GM18870 (cell line): ENCODE measurements at regions not wholly inside any gene's neighbourhood (a gene's known extent, or its start where the extent isn't known, plus 50 kb on each side); places are given as distances from the start of the nearest gene placed in this dataset.
"Not testable (repeated sequence)": the region's sequence is repeated elsewhere in the genome, so short reads cannot be mapped to it uniquely, and the experiment has no call there.

ENCODE experiments used
- ATAC-seq: cut with Tn5 transposase; IDR thresholded peaks from one replicate; pipeline ENCODE4 v1.9.1; 2021; ENCODE audit warnings: moderate library complexity; ENCODE audit not compliant: unreplicated experiment

- ATAC-seq: no peak
Measured at GRCh38 chr7:15143936-15144335, 241.4 kb upstream of the DGKB start.

- ATAC-seq: no peak
Measured at GRCh38 chr7:15143121-15143520, 240.6 kb upstream of the DGKB start.

- ATAC-seq: no peak
Measured at GRCh38 chr7:15140431-15140830, 237.9 kb upstream of the DGKB start.

GRCh38 chr7:15131661-15132060, 229.1 kb upstream of the DGKB start:
- no peak for ATAC-seq

- no peak for ATAC-seq
Measured at GRCh38 chr7:15130666-15131541, 228.4 kb upstream of the DGKB start.

GRCh38 chr7:15128716-15129115, 226.2 kb upstream of the DGKB start:
- ATAC-seq: no peak

GRCh38 chr7:15126653-15127052, 224.1 kb upstream of the DGKB start:
- not testable (repeated sequence) for ATAC-seq

GRCh38 chr7:15123901-15124300, 221.3 kb upstream of the DGKB start:
- ATAC-seq: no peak

GRCh38 chr7:15113752-15114151, 211.2 kb upstream of the DGKB start:
- ATAC-seq: no peak

- ATAC-seq: no peak
Measured at GRCh38 chr7:15105711-15106110, 203.2 kb upstream of the DGKB start.

- no peak for ATAC-seq
Measured at GRCh38 chr7:15104411-15105092, 202.0 kb upstream of the DGKB start.

GRCh38 chr7:15099074-15099473, 196.5 kb upstream of the DGKB start:
- no peak for ATAC-seq

GRCh38 chr7:15096853-15097252, 194.3 kb upstream of the DGKB start:
- ATAC-seq: no peak

- ATAC-seq: no peak
Measured at GRCh38 chr7:15094989-15095388, 192.4 kb upstream of the DGKB start.

GRCh38 chr7:15087771-15088170, 185.2 kb upstream of the DGKB start:
- no peak for ATAC-seq

GRCh38 chr7:15086862-15087261, 184.3 kb upstream of the DGKB start:
- ATAC-seq: no peak

GRCh38 chr7:15086131-15086611, 183.6 kb upstream of the DGKB start:
- no peak for ATAC-seq

GRCh38 chr7:15085366-15085765, 182.8 kb upstream of the DGKB start:
- ATAC-seq: no peak

- no peak for ATAC-seq
Measured at GRCh38 chr7:15084368-15084767, 181.8 kb upstream of the DGKB start.

GRCh38 chr7:15081891-15082290, 179.3 kb upstream of the DGKB start:
- ATAC-seq: no peak

GRCh38 chr7:15073301-15073700, 170.8 kb upstream of the DGKB start:
- ATAC-seq: no peak

GRCh38 chr7:15068324-15068723, 165.8 kb upstream of the DGKB start:
- no peak for ATAC-seq
